SU-DHL-6 (cell line): ENCODE measurements at regions not wholly inside any gene's neighbourhood (a gene's known extent, or its start where the extent isn't known, plus 50 kb on each side); places are given as distances from the start of the nearest gene placed in this dataset.

Experiments
- H2AFZ ChIP-seq: fragments of 200-600 bp; sonication (generic); 2 replicates; pipeline ENCODE4 v1.6.1; 2014; ENCODE audit warnings: low read depth, mild to moderate bottlenecking, moderate library complexity, mixed read lengths, antibody characterized with exemption, low read length; ENCODE audit not compliant: severe bottlenecking
- H3F3A ChIP-seq: fragments of 200-600 bp; shearing (Covaris generic); 2 replicates; pipeline ENCODE4 v1.6.0; 2016; ENCODE audit warnings: antibody characterized with exemption, mild to moderate bottlenecking; ENCODE audit not compliant: insufficient read depth
- H3K27ac ChIP-seq: fragments of 200-600 bp; sonication (generic); 2 replicates; pipeline ENCODE4 v1.5.1; 2016; ENCODE audit warnings: low read depth, mild to moderate bottlenecking, low read length, moderate library complexity, mixed read lengths
- H3K27me3 ChIP-seq: fragments of 200-600 bp; sonication (generic), shearing (Covaris generic); 2 replicates; pipeline ENCODE4 v1.6.0; 2014; ENCODE audit warnings: mild to moderate bottlenecking, low read length
- H3K36me3 ChIP-seq: fragments of 200-600 bp; sonication (generic); 2 replicates; pipeline ENCODE4 v1.6.1; 2014; ENCODE audit warnings: mild to moderate bottlenecking, low read length, mixed read lengths
- H3K4me2 ChIP-seq: fragments of 300-600, 200-600 bp; shearing (Covaris generic), sonication (generic); 2 replicates; pipeline ENCODE4 v1.6.0; 2014; ENCODE audit warnings: low read length, low read depth, mild to moderate bottlenecking; ENCODE audit not compliant: poor library complexity, severe bottlenecking
- H3K4me3 ChIP-seq: fragments of 200-600 bp; sonication (generic); 2 replicates; pipeline ENCODE4 v1.5.1; 2014; ENCODE audit warnings: antibody characterized with exemption, low read length, mild to moderate bottlenecking, mixed read lengths; ENCODE audit not compliant: insufficient read depth, poor library complexity, severe bottlenecking
- H3K79me2 ChIP-seq: fragments of 200-600 bp; sonication (generic); 2 replicates; pipeline ENCODE4 v1.6.1; 2014; ENCODE audit warnings: mild to moderate bottlenecking, low read length, moderate library complexity; ENCODE audit not compliant: insufficient read depth
- H3K9ac ChIP-seq: fragments of 200-600 bp; sonication (generic); 2 replicates; pipeline ENCODE4 v1.7.0; 2014; ENCODE audit warnings: mild to moderate bottlenecking, low read length
- H3K9me2 ChIP-seq: fragments of 200-600 bp; sonication (generic); replicated peaks from 2 replicates; pipeline ENCODE4 v1.6.1; 2014; ENCODE audit warnings: low read length; ENCODE audit not compliant: insufficient read depth
- H3K9me3 ChIP-seq: fragments of 200-600 bp; sonication (generic); 2 replicates; pipeline ENCODE4 v1.6.1; 2014; ENCODE audit warnings: low read length, mixed read lengths; ENCODE audit not compliant: insufficient read depth
- H4K20me1 ChIP-seq: fragments of 200-600 bp; sonication (generic); 2 replicates; pipeline ENCODE4 v1.6.1; 2014; ENCODE audit warnings: low read depth, mild to moderate bottlenecking, antibody characterized with exemption, low read length, moderate library complexity, mixed read lengths
- CTCF ChIP-seq: fragments of 200-600 bp; sonication (generic); IDR thresholded peaks from one replicate; pipeline ENCODE4 v1.5.1; 2017; ENCODE audit warnings: antibody characterized with exemption, mild to moderate bottlenecking, low read length, moderate library complexity; ENCODE audit not compliant: insufficient read depth, poor library complexity, severe bottlenecking
- EZH2phosphoT487 ChIP-seq: fragments of 200-600 bp; sonication (generic), shearing (Covaris generic); conservative IDR thresholded peaks from 2 replicates; pipeline ENCODE4 v1.6.1; 2018; ENCODE audit warnings: mild to moderate bottlenecking, antibody characterized with exemption, low read length, moderate library complexity, mixed read lengths

GRCh38 chr12:85358715-85359114 is 78.7 kb downstream of the ALX1 start:
- Histone ChIP-seq H3F3A (no peaks in the 10 kb centered on the region), H3K27me3 (no peaks in the 10 kb centered on the region), H3K9ac (no peak overlapping the region), H2AFZ (no peak overlapping the region), H3K36me3 (no peaks in the 10 kb centered on the region), H3K4me2 (no peak overlapping the region), H3K4me3 (no peak overlapping the region), H3K79me2 (no peaks in the 10 kb centered on the region), H3K27ac (no peak overlapping the region), H3K9me2 (no peaks in the 10 kb centered on the region), H3K9me3 (no peaks in the 10 kb centered on the region), H4K20me1 (no peaks in the 10 kb centered on the region)
- TF ChIP-seq CTCF (no peak), EZH2phosphoT487 (no peak)

- Histone ChIP-seq H3K9me3 (no peaks in the 10 kb centered on the region), H3K9me2 (no peaks in the 10 kb centered on the region), H4K20me1 (no peaks in the 10 kb centered on the region), H3K4me2 (no peak overlapping the region), H3K36me3 (no peaks in the 10 kb centered on the region), H3K27ac (no peak overlapping the region), H2AFZ (no peak overlapping the region), H3K79me2 (no peaks in the 10 kb centered on the region), H3K27me3 (no peaks in the 10 kb centered on the region), H3K9ac (no peak overlapping the region), H3F3A (no peaks in the 10 kb centered on the region), H3K4me3 (no peak overlapping the region)
- no peak for TF ChIP-seq EZH2phosphoT487
- no peak for TF ChIP-seq CTCF
Measured at GRCh38 chr12:85363382-85364190, 83.6 kb downstream of the ALX1 start.

- Histone ChIP-seq H4K20me1 (no peaks in the 10 kb centered on the region), H3K36me3 (no peaks in the 10 kb centered on the region), H3K79me2 (no peaks in the 10 kb centered on the region), H3K9me2 (no peaks in the 10 kb centered on the region), H3K9ac (no peak overlapping the region), H3F3A (no peaks in the 10 kb centered on the region), H3K4me3 (no peak overlapping the region), H3K9me3 (no peaks in the 10 kb centered on the region), H2AFZ (no peak overlapping the region), H3K4me2 (no peak overlapping the region), H3K27ac (no peak overlapping the region), H3K27me3 (no peaks in the 10 kb centered on the region)
- TF ChIP-seq EZH2phosphoT487 (no peak), CTCF (no peak)
Measured at GRCh38 chr12:85367936-85368335, 87.9 kb downstream of the ALX1 start.
